Vagina (tissue), 2 donors: ENCODE measurements at regions not wholly inside any gene's neighbourhood (a gene's known extent, or its start where the extent isn't known, plus 50 kb on each side); places are given as distances from the start of the nearest gene placed in this dataset.

ENCODE experiments used
- DNase-seq, 2 donors: peaks; one replicate each; pipeline ENCODE4 v3.0.0-alpha.2; 2017; ENCODE audit errors: extremely low spot score in 2 of 2
- H3K27ac ChIP-seq: fragments of 200-600 bp; sonication (generic); one replicate; pipeline ENCODE4 v1.5.1; 2019
- H3K27me3 ChIP-seq: fragments of 200-600 bp; sonication (generic); one replicate; pipeline ENCODE4 v1.5.1; 2019
- H3K36me3 ChIP-seq, 2 donors: fragments of 200-600 bp; sonication (generic); one replicate each; pipeline ENCODE4 v1.5.1; 2017 to 2019
- H3K4me1 ChIP-seq: fragments of 200-600 bp; sonication (generic); one replicate; pipeline ENCODE4 v1.5.1; 2019
- H3K4me3 ChIP-seq, 2 donors: fragments of 200-600 bp; sonication (generic); 1 replicate in 1 of 2; 2 replicates in 1 of 2; pipeline ENCODE4 v1.5.1; 2016 to 2019
- H3K9me3 ChIP-seq: fragments of 200-600 bp; sonication (generic); one replicate; pipeline ENCODE4 v1.5.1; 2019
- CTCF ChIP-seq, 3 experiments: fragments of 450-650 bp in 2 of 3; fragments of 200-600 bp in 1 of 3; sonication (generic) in 1 of 3; IDR thresholded peaks; one replicate each; pipeline ENCODE4 v1.5.1; 2017 to 2019; ENCODE audit warnings: antibody characterized with exemption in 3 of 3, mild to moderate bottlenecking in 2 of 3, moderate library complexity in 2 of 3
- POLR2A ChIP-seq, 2 donors: fragments of 450-650 bp; IDR thresholded peaks; one replicate each; pipeline ENCODE4 v1.6.1; 2017; ENCODE audit warnings: antibody characterized with exemption in 2 of 2, mild to moderate bottlenecking in 2 of 2, moderate library complexity in 2 of 2
- POLR2AphosphoS5 ChIP-seq, 2 donors: sonication (generic); formaldehyde crosslinking; IDR thresholded peaks; one replicate each; pipeline ENCODE4 v1.9.0; 2017; ENCODE audit warnings: antibody characterized with exemption in 2 of 2, mild to moderate bottlenecking in 2 of 2, low read depth in 1 of 2; ENCODE audit not compliant: insufficient read depth in 1 of 2
- intact Hi-C: fragments of 100-400 bp; cut with DNase I; formaldehyde crosslinking; loops from one replicate; pipeline ENCODE4 v1.15.1; 2023

DNA sequence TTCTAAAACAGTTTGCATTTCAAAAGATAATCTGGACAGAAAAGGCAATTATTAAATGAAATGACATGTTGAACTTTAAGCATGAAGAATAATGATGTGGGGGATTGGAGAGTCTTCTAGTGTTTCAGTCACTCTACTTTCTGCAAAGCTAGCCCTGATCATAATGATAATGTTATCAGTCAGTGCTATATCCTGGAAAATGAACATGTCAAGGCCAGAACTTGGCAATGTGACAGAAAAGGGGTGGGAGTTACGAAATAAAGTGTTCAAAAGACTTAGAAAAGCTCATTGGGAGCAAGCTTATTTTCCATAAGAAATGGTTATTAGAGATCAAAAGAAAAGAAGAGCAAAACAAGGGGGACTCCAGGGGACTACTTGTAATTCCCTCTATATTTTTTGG, 288.5 kb upstream of the SLC8A1 start:
- H3K27ac ChIP-seq, result no peak overlapping the region
- H3K9me3 ChIP-seq, result no peaks in the 10 kb centered on the region
- H3K27me3 ChIP-seq, result no peaks in the 10 kb centered on the region
- H3K36me3 ChIP-seq, result no peaks in the 10 kb centered on the region
- H3K4me3 ChIP-seq, result no peak overlapping the region
- H3K4me1 ChIP-seq, result no peaks in the 10 kb centered on the region
- TF ChIP-seq POLR2A (IDR thresholded peaks at IDR 0.05) (no peak), CTCF (IDR thresholded peaks at IDR 0.05) (no peak), POLR2AphosphoS5 (IDR thresholded peaks at IDR 0.05; ENCODE audit: insufficient read depth in 1 of 2, low read depth in 1 of 2) (no peak)
- intact Hi-C loops, result no loop called here
- no peak for DNase-seq

DNA sequence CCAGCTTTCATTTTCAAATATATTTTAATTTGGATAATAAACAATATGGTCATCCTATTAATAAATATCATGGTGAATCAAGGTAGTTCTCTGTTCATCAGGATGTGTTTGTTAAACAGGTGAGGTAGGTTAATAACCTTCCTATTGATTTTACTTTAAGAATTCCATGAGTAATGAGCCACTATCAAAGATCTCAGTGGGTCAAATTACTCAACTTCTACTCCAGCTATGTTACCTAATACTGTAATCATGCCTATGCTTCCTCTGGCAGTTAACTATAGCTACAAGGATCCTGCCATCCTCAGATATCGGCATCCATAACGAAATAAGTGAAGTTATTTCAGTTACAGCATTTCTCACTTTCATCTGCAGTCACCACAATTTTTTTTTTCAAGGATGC, 289.6 kb upstream of the SLC8A1 start:
- intact Hi-C loops, result no loop called here
- no peak overlapping the region for H3K4me3 ChIP-seq
- no peak for DNase-seq

GRCh38 chr2:40746191-40746590, 294.3 kb upstream of the SLC8A1 start:
- H3K36me3 ChIP-seq, result no peaks in the 10 kb centered on the region
- no peak overlapping the region for H3K27ac ChIP-seq
- no peaks in the 10 kb centered on the region for H3K4me1 ChIP-seq
- H3K4me3 ChIP-seq, result no peak overlapping the region
- no peaks in the 10 kb centered on the region for H3K9me3 ChIP-seq
- intact Hi-C loops, result no loop called here
- no peaks in the 10 kb centered on the region for H3K27me3 ChIP-seq
- DNase-seq, result no peak
- no peak for TF ChIP-seq POLR2AphosphoS5 (IDR thresholded peaks at IDR 0.05; ENCODE audit: insufficient read depth in 1 of 2, low read depth in 1 of 2)
- no peak for TF ChIP-seq CTCF (IDR thresholded peaks at IDR 0.05)
- no peak for TF ChIP-seq POLR2A (IDR thresholded peaks at IDR 0.05)

More for the DNA sequence above, 289.6 kb upstream of the SLC8A1 start:
- no peaks in the 10 kb centered on the region for H3K9me3 ChIP-seq
- no peaks in the 10 kb centered on the region for H3K36me3 ChIP-seq
- H3K4me1 ChIP-seq, result no peaks in the 10 kb centered on the region
- TF ChIP-seq CTCF (IDR thresholded peaks at IDR 0.05), result no peak
- TF ChIP-seq POLR2AphosphoS5 (IDR thresholded peaks at IDR 0.05; ENCODE audit: insufficient read depth in 1 of 2, low read depth in 1 of 2), result no peak
- no peak for TF ChIP-seq POLR2A (IDR thresholded peaks at IDR 0.05)
- no peak overlapping the region for H3K27ac ChIP-seq
- H3K27me3 ChIP-seq, result no peaks in the 10 kb centered on the region

GRCh38 chr2:40751981-40752380, 300.1 kb upstream of the SLC8A1 start:
- no peak for TF ChIP-seq POLR2AphosphoS5 (IDR thresholded peaks at IDR 0.05; ENCODE audit: insufficient read depth in 1 of 2, low read depth in 1 of 2)
- no peak for TF ChIP-seq CTCF (IDR thresholded peaks at IDR 0.05)
- TF ChIP-seq POLR2A (IDR thresholded peaks at IDR 0.05), result no peak
- intact Hi-C loops, result no loop called here

DNA sequence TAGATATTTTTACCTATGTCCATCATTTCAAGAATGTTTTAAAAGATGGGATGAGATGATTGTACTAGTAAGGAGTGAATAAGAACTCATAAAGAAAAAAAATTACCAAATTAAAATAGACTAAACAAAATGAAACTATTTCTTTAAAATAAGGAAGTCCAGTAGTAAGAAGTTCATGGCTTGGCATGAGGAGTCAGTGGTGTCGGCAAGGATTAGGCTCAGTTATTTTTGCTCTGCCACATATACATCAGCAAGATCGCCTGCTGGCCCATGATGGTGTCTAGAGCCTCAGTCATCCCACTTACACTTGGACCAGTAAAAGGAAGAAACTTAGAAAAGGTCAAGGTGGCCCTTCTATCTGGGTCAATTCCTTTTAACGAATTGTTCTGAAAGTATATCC, 300.9 kb upstream of the SLC8A1 start:
- no peak for DNase-seq
- H3K27me3 ChIP-seq, result no peaks in the 10 kb centered on the region
- no peaks in the 10 kb centered on the region for H3K36me3 ChIP-seq
- no peak overlapping the region for H3K27ac ChIP-seq
- H3K4me1 ChIP-seq, result no peaks in the 10 kb centered on the region
- H3K4me3 ChIP-seq, result no peak overlapping the region
- H3K9me3 ChIP-seq, result no peaks in the 10 kb centered on the region
- intact Hi-C loops, result no loop called here
- TF ChIP-seq CTCF (IDR thresholded peaks at IDR 0.05) (no peak), POLR2AphosphoS5 (IDR thresholded peaks at IDR 0.05; ENCODE audit: insufficient read depth in 1 of 2, low read depth in 1 of 2) (no peak), POLR2A (IDR thresholded peaks at IDR 0.05) (no peak)

More at GRCh38 chr2:40751981-40752380, 300.1 kb upstream of the SLC8A1 start:
- Histone ChIP-seq H3K27ac (no peak overlapping the region), H3K4me1 (no peaks in the 10 kb centered on the region), H3K4me3 (no peak overlapping the region), H3K27me3 (no peaks in the 10 kb centered on the region), H3K9me3 (no peaks in the 10 kb centered on the region), H3K36me3 (no peaks in the 10 kb centered on the region)
- DNase-seq, result no peak
